CD14-positive monocyte (primary cell): ENCODE measurements at regions not wholly inside any gene's neighbourhood (a gene's known extent, or its start where the extent isn't known, plus 50 kb on each side); places are given as distances from the start of the nearest gene placed in this dataset.

Source experiments
- DNase-seq, 3 donors: peaks; one replicate each; pipeline ENCODE4 v3.0.0-alpha.2; 2011 to 2022
- H2AFZ ChIP-seq: 2 replicates; pipeline ENCODE4 v1.6.0; 2012; ENCODE audit warnings: mild to moderate bottlenecking, low read depth, low read length, inconsistent platforms; ENCODE audit not compliant: insufficient read depth, poor library complexity, severe bottlenecking
- H3K27ac ChIP-seq, 2 donors: 1 replicate in 1 of 2; 2 replicates in 1 of 2; pipeline ENCODE4 v1.5.1; 2012 to 2013; ENCODE audit warnings: low read length in 2 of 2, control low read depth in 1 of 2, inconsistent platforms in 1 of 2, low read depth in 1 of 2, mild to moderate bottlenecking in 1 of 2
- H3K27me3 ChIP-seq, 2 donors: one replicate each; pipeline versions ENCODE4 v1.6.0 to v1.6.1; 2011 to 2013; ENCODE audit warnings: low read length in 2 of 2; ENCODE audit not compliant: control insufficient read depth in 2 of 2, insufficient read depth in 2 of 2
- H3K36me3 ChIP-seq, 2 donors: replicated peaks in 1 of 2; 1 replicate in 1 of 2; 2 replicates in 1 of 2; pipeline versions ENCODE4 v1.5.1 to v1.6.1; 2012 to 2013; ENCODE audit warnings: low read length in 2 of 2, control low read depth in 1 of 2, inconsistent platforms in 1 of 2, mild to moderate bottlenecking in 1 of 2; ENCODE audit not compliant: insufficient read depth in 2 of 2, control insufficient read depth in 1 of 2
- H3K4me1 ChIP-seq, 2 donors: 1 replicate in 1 of 2; 2 replicates in 1 of 2; pipeline versions ENCODE4 v1.5.1 to v1.6.1; 2012 to 2013; ENCODE audit warnings: low read length in 2 of 2, control low read depth in 1 of 2, inconsistent platforms in 1 of 2, mild to moderate bottlenecking in 1 of 2, moderate library complexity in 1 of 2; ENCODE audit not compliant: insufficient read depth in 2 of 2, control insufficient read depth in 1 of 2
- H3K4me2 ChIP-seq: replicated peaks from 2 replicates; pipeline ENCODE3; 2012; ENCODE audit warnings: low read length, moderate library complexity, mild to moderate bottlenecking; ENCODE audit not compliant: poor library complexity, severe bottlenecking; ENCODE audit errors: extremely low read depth
- H3K4me3 ChIP-seq, 3 experiments: fragments of 200-600 bp in 1 of 3; sonication (generic) in 1 of 3; replicated peaks in 1 of 3; 1 replicate in 2 of 3; 2 replicates in 1 of 3; pipeline ENCODE4 v1.5.1; 2011 to 2013; ENCODE audit warnings: low read length in 3 of 3, mild to moderate bottlenecking in 3 of 3, control low read depth in 2 of 3, low read depth in 2 of 3, inconsistent platforms in 1 of 3, moderate library complexity in 1 of 3
- H3K79me2 ChIP-seq: 2 replicates; pipeline ENCODE4 v1.6.0; 2012; ENCODE audit warnings: mild to moderate bottlenecking, control low read depth, inconsistent platforms, low read length, moderate library complexity; ENCODE audit not compliant: insufficient read depth
- H3K9ac ChIP-seq: 2 replicates; pipeline ENCODE4 v1.6.0; 2017; ENCODE audit warnings: low read length, mild to moderate bottlenecking; ENCODE audit not compliant: insufficient read depth, poor library complexity, severe bottlenecking
- H3K9me3 ChIP-seq, 2 donors: replicated peaks in 1 of 2; 1 replicate in 1 of 2; 2 replicates in 1 of 2; pipeline versions ENCODE4 v1.5.1 to v1.6.1; 2012 to 2013; ENCODE audit warnings: low read length in 2 of 2, control low read depth in 1 of 2; ENCODE audit not compliant: control insufficient read depth in 1 of 2, insufficient read depth in 1 of 2
- H4K20me1 ChIP-seq: 2 replicates; pipeline ENCODE4 v1.6.0; 2012; ENCODE audit warnings: mild to moderate bottlenecking, low read length, control low read depth, moderate library complexity; ENCODE audit not compliant: insufficient read depth
- H3K27ac Mint-ChIP-seq, 7 donors: one replicate each; pipeline ENCODE4 v1.8.0; 2020; ENCODE audit warnings: mild to moderate bottlenecking in 7 of 7, mixed read lengths in 7 of 7, moderate library complexity in 6 of 7, inconsistent platforms in 2 of 7
- H3K27me3 Mint-ChIP-seq, 3 donors: one replicate each; pipeline ENCODE4 v1.8.0; 2021 to 2022; ENCODE audit warnings: low read depth in 3 of 3, mild to moderate bottlenecking in 3 of 3, mixed read lengths in 3 of 3, moderate library complexity in 3 of 3, inconsistent platforms in 1 of 3
- H3K36me3 Mint-ChIP-seq, 2 donors: one replicate each; pipeline ENCODE4 v1.8.0; 2020; ENCODE audit warnings: mixed read lengths in 2 of 2, inconsistent platforms in 1 of 2, mild to moderate bottlenecking in 1 of 2
- H3K4me1 Mint-ChIP-seq: one replicate; pipeline ENCODE4 v1.8.0; 2020; ENCODE audit warnings: mild to moderate bottlenecking, mixed read lengths
- H3K4me3 Mint-ChIP-seq, 2 donors: one replicate each; pipeline ENCODE4 v1.8.0; 2020; ENCODE audit warnings: mild to moderate bottlenecking in 2 of 2, mixed read lengths in 2 of 2, moderate library complexity in 1 of 2
- H3K9me3 Mint-ChIP-seq, 7 donors: one replicate each; pipeline ENCODE4 v1.8.0; 2020 to 2022; ENCODE audit warnings: mixed read lengths in 7 of 7, mild to moderate bottlenecking in 6 of 7, moderate library complexity in 6 of 7, inconsistent platforms in 2 of 7
- CTCF ChIP-seq: fragments of 200-600 bp; IDR thresholded peaks from one replicate; pipeline ENCODE4 v1.8.0; 2022; ENCODE audit warnings: antibody characterized with exemption, mild to moderate bottlenecking
- WGBS: methylation state at CpG from one replicate; pipeline ENCODE4 v1.1.5; 2013; ENCODE audit warnings: missing lambda C conversion rate; ENCODE audit not compliant: insufficient coverage; 5-methylcytosine and 5-hydroxymethylcytosine counted together
- intact Hi-C, 2 donors: fragments of 100-400 bp; cut with micrococcal nuclease; formaldehyde crosslinking; loops; one replicate each; pipeline versions ENCODE4 v1.15.0 to v1.15.1; 2023

- Mint-ChIP-seq H3K9me3 (peaks cover 1 to 16% (median 10%) of the 10 kb centered on the region in 7 donors), H3K36me3 (no peaks in the 10 kb centered on the region), H3K27me3 (peaks cover 0 to 3% (median 1%) of the 10 kb centered on the region in 3 donors), H3K27ac (no peak overlapping the region), H3K4me1 (no peaks in the 10 kb centered on the region), H3K4me3 (no peak overlapping the region)
- Histone ChIP-seq H3K27me3 (no peaks in the 10 kb centered on the region), H4K20me1 (no peaks in the 10 kb centered on the region), H3K36me3 (no peaks in the 10 kb centered on the region), H3K9me3 (peaks cover 9 to 10% of the 10 kb centered on the region in 2 donors), H3K4me1 (no peaks in the 10 kb centered on the region), H3K4me3 (no peak overlapping the region), H3K27ac (no peak overlapping the region), H3K79me2 (no peaks in the 10 kb centered on the region), H3K4me2 (no peak overlapping the region), H3K9ac (no peak overlapping the region), H2AFZ (no peak overlapping the region)
- TF ChIP-seq CTCF = no peak
- WGBS = no CpG with 5 or more reads among the region's 1 CpG
- no peak for DNase-seq
- intact Hi-C loops = no loop called here
Measured at GRCh38 chr3:146371902-146372301, 97.5 kb downstream of the PLSCR2 start.

GRCh38 chr3:146368882-146369523 lies 100.4 kb downstream of the PLSCR2 start:
- Mint-ChIP-seq H3K27me3 (peaks cover 0 to 3% (median 1%) of the 10 kb centered on the region in 3 donors), H3K4me1 (no peaks in the 10 kb centered on the region), H3K4me3 (no peak overlapping the region), H3K9me3 (peaks cover 1 to 16% (median 10%) of the 10 kb centered on the region in 7 donors), H3K36me3 (no peaks in the 10 kb centered on the region), H3K27ac (no peak overlapping the region)
- no peak overlapping the region for H3K9ac ChIP-seq
- no peak overlapping the region for H3K27ac ChIP-seq
- H3K27me3 ChIP-seq = no peaks in the 10 kb centered on the region
- peaks cover 9 to 10% of the 10 kb centered on the region in 2 donors for H3K9me3 ChIP-seq
- no peaks in the 10 kb centered on the region for H3K4me1 ChIP-seq
- intact Hi-C loops = no loop called here
- H3K4me3 ChIP-seq = no peak overlapping the region
- no peak for TF ChIP-seq CTCF
- H3K4me2 ChIP-seq = no peak overlapping the region
- no peak for DNase-seq
- no peaks in the 10 kb centered on the region for H4K20me1 ChIP-seq
- H3K36me3 ChIP-seq = no peaks in the 10 kb centered on the region
- H2AFZ ChIP-seq = no peak overlapping the region
- 100% methylated on average over 1 of the region's 3 CpGs for WGBS
- no peaks in the 10 kb centered on the region for H3K79me2 ChIP-seq
